ENCODE measurements at regions not wholly inside any gene's neighbourhood (a gene's known extent, or its start where the extent isn't known, plus 50 kb on each side); places are given as distances from the start of the nearest gene placed in this dataset.

GRCh38 chr4:30295652-30296051, 424.5 kb upstream of the PCDH7 start:
- H3K36me3 Mint-ChIP-seq (ENCODE audit: low read depth): no peaks in the 10 kb centered on the region

GRCh38 chr4:30314001-30314400, 406.2 kb upstream of the PCDH7 start:
- ATAC-seq (no peak), DNase-seq (no peak)
- H3K9me3 Mint-ChIP-seq: peaks cover 5% of the 10 kb centered on the region
- no peaks in the 10 kb centered on the region for H3K4me1 Mint-ChIP-seq
- no peaks in the 10 kb centered on the region for H3K27me3 Mint-ChIP-seq
- no peak overlapping the region for H3K4me3 Mint-ChIP-seq
- no peak overlapping the region for H3K27ac Mint-ChIP-seq
- H3K36me3 Mint-ChIP-seq (ENCODE audit: low read depth): no peaks in the 10 kb centered on the region

More at GRCh38 chr4:30295652-30296051, 424.5 kb upstream of the PCDH7 start:
- DNase-seq (no peak), ATAC-seq (no peak)
- Mint-ChIP-seq H3K4me3 (no peak overlapping the region), H3K27ac (no peak overlapping the region), H3K4me1 (no peaks in the 10 kb centered on the region), H3K27me3 (no peaks in the 10 kb centered on the region), H3K9me3 (peaks cover 6% of the 10 kb centered on the region)

- Mint-ChIP-seq H3K4me1 (no peaks in the 10 kb centered on the region), H3K27me3 (no peaks in the 10 kb centered on the region), H3K27ac (no peak overlapping the region), H3K9me3 (peaks cover 12% of the 10 kb centered on the region), H3K4me3 (no peak overlapping the region), H3K36me3 (ENCODE audit: low read depth) (no peaks in the 10 kb centered on the region)
- no peak for DNase-seq
- no peak for ATAC-seq
Measured at GRCh38 chr4:30330894-30331652, 389.1 kb upstream of the PCDH7 start.

GRCh38 chr4:30341731-30342130, 378.4 kb upstream of the PCDH7 start:
- H3K9me3 Mint-ChIP-seq: peaks cover 9% of the 10 kb centered on the region
- H3K27ac Mint-ChIP-seq: no peak overlapping the region
- H3K4me3 Mint-ChIP-seq: no peak overlapping the region
- no peaks in the 10 kb centered on the region for H3K36me3 Mint-ChIP-seq (ENCODE audit: low read depth)
- H3K4me1 Mint-ChIP-seq: no peaks in the 10 kb centered on the region
- H3K27me3 Mint-ChIP-seq: no peaks in the 10 kb centered on the region
- ATAC-seq (no peak), DNase-seq (no peak)

- H3K9me3 Mint-ChIP-seq: peaks cover 22% of the 10 kb centered on the region
- ATAC-seq (no peak), DNase-seq (no peak)
- H3K4me1 Mint-ChIP-seq: no peaks in the 10 kb centered on the region
- no peak overlapping the region for H3K27ac Mint-ChIP-seq
- no peak overlapping the region for H3K4me3 Mint-ChIP-seq
- no peaks in the 10 kb centered on the region for H3K36me3 Mint-ChIP-seq (ENCODE audit: low read depth)
- H3K27me3 Mint-ChIP-seq: no peaks in the 10 kb centered on the region
Measured at GRCh38 chr4:30350288-30350687, 369.9 kb upstream of the PCDH7 start.

GRCh38 chr4:30354605-30355004, 365.6 kb upstream of the PCDH7 start:
- Mint-ChIP-seq H3K9me3 (peaks cover 17% of the 10 kb centered on the region), H3K36me3 (ENCODE audit: low read depth) (no peaks in the 10 kb centered on the region), H3K4me3 (no peak overlapping the region), H3K27ac (no peak overlapping the region), H3K27me3 (no peaks in the 10 kb centered on the region), H3K4me1 (no peaks in the 10 kb centered on the region)
- ATAC-seq (no peak), DNase-seq (no peak)

GRCh38 chr4:30362436-30362835, 357.7 kb upstream of the PCDH7 start:
- ATAC-seq (no peak), DNase-seq (no peak)
- Mint-ChIP-seq H3K27me3 (no peaks in the 10 kb centered on the region), H3K27ac (no peak overlapping the region), H3K9me3 (peaks cover 31% of the 10 kb centered on the region), H3K4me1 (no peaks in the 10 kb centered on the region), H3K36me3 (ENCODE audit: low read depth) (no peaks in the 10 kb centered on the region), H3K4me3 (no peak overlapping the region)

GRCh38 chr4:30370105-30370504, 350.1 kb upstream of the PCDH7 start:
- H3K9me3 Mint-ChIP-seq: peaks cover 14% of the 10 kb centered on the region
- H3K36me3 Mint-ChIP-seq (ENCODE audit: low read depth): no peaks in the 10 kb centered on the region
- no peaks in the 10 kb centered on the region for H3K27me3 Mint-ChIP-seq
- no peak overlapping the region for H3K4me3 Mint-ChIP-seq
- no peaks in the 10 kb centered on the region for H3K4me1 Mint-ChIP-seq
- DNase-seq: no peak
- no peak for ATAC-seq
- H3K27ac Mint-ChIP-seq: no peak overlapping the region

GRCh38 chr4:30380404-30380998, 339.7 kb upstream of the PCDH7 start:
- Mint-ChIP-seq H3K27me3 (no peaks in the 10 kb centered on the region), H3K4me1 (no peaks in the 10 kb centered on the region), H3K9me3 (peaks cover 21% of the 10 kb centered on the region), H3K27ac (no peak overlapping the region), H3K36me3 (ENCODE audit: low read depth) (no peaks in the 10 kb centered on the region), H3K4me3 (no peak overlapping the region)
- ATAC-seq (no peak), DNase-seq (peak; percentile 8)

- no peak for DNase-seq
- Mint-ChIP-seq H3K4me3 (no peak overlapping the region), H3K36me3 (ENCODE audit: low read depth) (no peaks in the 10 kb centered on the region), H3K27ac (no peak overlapping the region), H3K4me1 (no peaks in the 10 kb centered on the region), H3K9me3 (peaks cover 16% of the 10 kb centered on the region), H3K27me3 (no peaks in the 10 kb centered on the region)
- no peak for ATAC-seq
Measured at GRCh38 chr4:30385650-30386049, 334.5 kb upstream of the PCDH7 start.

- Mint-ChIP-seq H3K27ac (no peak overlapping the region), H3K4me1 (no peaks in the 10 kb centered on the region)
- no peak for DNase-seq
Measured at GRCh38 chr4:30386266-30386895, 333.8 kb upstream of the PCDH7 start.

GRCh38 chr4:30395902-30396301, 324.3 kb upstream of the PCDH7 start:
- Mint-ChIP-seq H3K4me1 (no peaks in the 10 kb centered on the region), H3K27ac (no peak overlapping the region), H3K36me3 (ENCODE audit: low read depth) (no peaks in the 10 kb centered on the region), H3K9me3 (peaks cover 8% of the 10 kb centered on the region), H3K27me3 (no peaks in the 10 kb centered on the region), H3K4me3 (no peak overlapping the region)
- no peak for ATAC-seq
- DNase-seq: no peak

More at GRCh38 chr4:30386266-30386895, 333.8 kb upstream of the PCDH7 start:
- no peak overlapping the region for H3K4me3 Mint-ChIP-seq
- ATAC-seq: no peak
- no peaks in the 10 kb centered on the region for H3K36me3 Mint-ChIP-seq (ENCODE audit: low read depth)
- H3K9me3 Mint-ChIP-seq: peaks cover 18% of the 10 kb centered on the region
- H3K27me3 Mint-ChIP-seq: no peaks in the 10 kb centered on the region

- no peak overlapping the region for H3K27ac Mint-ChIP-seq
- ATAC-seq (no peak), DNase-seq (no peak)
- no peaks in the 10 kb centered on the region for H3K4me1 Mint-ChIP-seq
- peaks cover 4% of the 10 kb centered on the region for H3K9me3 Mint-ChIP-seq
- no peak overlapping the region for H3K4me3 Mint-ChIP-seq
- H3K27me3 Mint-ChIP-seq: no peaks in the 10 kb centered on the region
- H3K36me3 Mint-ChIP-seq (ENCODE audit: low read depth): no peaks in the 10 kb centered on the region
Measured at GRCh38 chr4:30396772-30397475, 323.2 kb upstream of the PCDH7 start.

GRCh38 chr4:30399476-30399875, 320.7 kb upstream of the PCDH7 start:
- H3K36me3 Mint-ChIP-seq (ENCODE audit: low read depth): no peaks in the 10 kb centered on the region
- no peak overlapping the region for H3K27ac Mint-ChIP-seq
- no peaks in the 10 kb centered on the region for H3K4me1 Mint-ChIP-seq
- peaks cover 3% of the 10 kb centered on the region for H3K9me3 Mint-ChIP-seq
- ATAC-seq: no peak
- H3K4me3 Mint-ChIP-seq: no peak overlapping the region
- H3K27me3 Mint-ChIP-seq: no peaks in the 10 kb centered on the region
- DNase-seq: no peak

GRCh38 chr4:30402276-30402675, 317.9 kb upstream of the PCDH7 start:
- no peaks in the 10 kb centered on the region for H3K27me3 Mint-ChIP-seq
- no peak for ATAC-seq
- no peaks in the 10 kb centered on the region for H3K4me1 Mint-ChIP-seq
- H3K27ac Mint-ChIP-seq: no peak overlapping the region
- no peak overlapping the region for H3K4me3 Mint-ChIP-seq
- no peaks in the 10 kb centered on the region for H3K36me3 Mint-ChIP-seq (ENCODE audit: low read depth)
- no peak for DNase-seq
- peaks cover 5% of the 10 kb centered on the region for H3K9me3 Mint-ChIP-seq

Measured in activated naive CD8-positive, alpha-beta T cell treated with anti-CD3 and anti-CD28 coated beads, Interleukin-2, amount 50 U/mL, for 24 hours (primary cell).